Upper lobe of right lung (tissue), 1 donor: ENCODE measurements at regions not wholly inside any gene's neighbourhood (a gene's known extent, or its start where the extent isn't known, plus 50 kb on each side); places are given as distances from the start of the nearest gene placed in this dataset.

ENCODE experiments used
- ATAC-seq: fragments of 200-7000 bp; cut with Tn5 transposase; one replicate; pipeline ENCODE4 v1.9.1; 2020; ENCODE audit warnings: mild to moderate bottlenecking, moderate library complexity
- DNase-seq: peaks from one replicate; pipeline ENCODE4 v3.0.0-alpha.2; 2020
- H3K27ac ChIP-seq: fragments of 200-600 bp; one replicate; pipeline ENCODE4 v1.8.0; 2022
- H3K27me3 ChIP-seq: fragments of 200-600 bp; one replicate; pipeline ENCODE4 v1.8.0; 2022; ENCODE audit warnings: mild to moderate bottlenecking
- H3K36me3 ChIP-seq: fragments of 200-600 bp; one replicate; pipeline ENCODE4 v1.8.0; 2022
- H3K4me1 ChIP-seq: fragments of 200-600 bp; one replicate; pipeline ENCODE4 v1.8.0; 2022
- H3K4me3 ChIP-seq: fragments of 200-600 bp; one replicate; pipeline ENCODE4 v1.8.0; 2022; ENCODE audit warnings: mild to moderate bottlenecking
- H3K9me3 ChIP-seq: fragments of 200-600 bp; one replicate; pipeline ENCODE4 v1.8.0; 2022
- intact Hi-C: fragments of 100-400 bp; cut with DNase I; formaldehyde crosslinking; loops from one replicate; pipeline ENCODE4 v1.11.0; 2022
- TF ChIP-seq, protein P1 (sequence below): fragments of 200-600 bp; IDR thresholded peaks from one replicate; pipeline ENCODE4 v1.8.0; 2022; ENCODE audit warnings: antibody characterized with exemption
- donor health status: DM: no; HTN: yes; CAD: no; lungs with severe emphysema.

- no peaks in the 10 kb centered on the region for H3K9me3 ChIP-seq
- no peaks in the 10 kb centered on the region for H3K36me3 ChIP-seq
- no peaks in the 10 kb centered on the region for H3K4me1 ChIP-seq
- no peak for ATAC-seq
- no peaks in the 10 kb centered on the region for H3K27me3 ChIP-seq
- no peak for DNase-seq
- intact Hi-C loops: no loop called here
- TF ChIP-seq, protein P1, sequence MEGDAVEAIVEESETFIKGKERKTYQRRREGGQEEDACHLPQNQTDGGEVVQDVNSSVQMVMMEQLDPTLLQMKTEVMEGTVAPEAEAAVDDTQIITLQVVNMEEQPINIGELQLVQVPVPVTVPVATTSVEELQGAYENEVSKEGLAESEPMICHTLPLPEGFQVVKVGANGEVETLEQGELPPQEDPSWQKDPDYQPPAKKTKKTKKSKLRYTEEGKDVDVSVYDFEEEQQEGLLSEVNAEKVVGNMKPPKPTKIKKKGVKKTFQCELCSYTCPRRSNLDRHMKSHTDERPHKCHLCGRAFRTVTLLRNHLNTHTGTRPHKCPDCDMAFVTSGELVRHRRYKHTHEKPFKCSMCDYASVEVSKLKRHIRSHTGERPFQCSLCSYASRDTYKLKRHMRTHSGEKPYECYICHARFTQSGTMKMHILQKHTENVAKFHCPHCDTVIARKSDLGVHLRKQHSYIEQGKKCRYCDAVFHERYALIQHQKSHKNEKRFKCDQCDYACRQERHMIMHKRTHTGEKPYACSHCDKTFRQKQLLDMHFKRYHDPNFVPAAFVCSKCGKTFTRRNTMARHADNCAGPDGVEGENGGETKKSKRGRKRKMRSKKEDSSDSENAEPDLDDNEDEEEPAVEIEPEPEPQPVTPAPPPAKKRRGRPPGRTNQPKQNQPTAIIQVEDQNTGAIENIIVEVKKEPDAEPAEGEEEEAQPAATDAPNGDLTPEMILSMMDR: no peak
- H3K4me3 ChIP-seq: no peak overlapping the region
- H3K27ac ChIP-seq: no peak overlapping the region
Measured at GRCh38 chr12:102603021-102603420, 122.7 kb upstream of the IGF1 start.

- Histone ChIP-seq H3K4me1 (no peaks in the 10 kb centered on the region), H3K27ac (no peak overlapping the region), H3K27me3 (no peaks in the 10 kb centered on the region), H3K4me3 (no peak overlapping the region), H3K36me3 (no peaks in the 10 kb centered on the region), H3K9me3 (no peaks in the 10 kb centered on the region)
- no peak for ATAC-seq
- no peak for DNase-seq
- intact Hi-C loops: no loop called here
- TF ChIP-seq, protein P1: no peak
Measured at GRCh38 chr12:102602521-102602920, 122.2 kb upstream of the IGF1 start.

DNA sequence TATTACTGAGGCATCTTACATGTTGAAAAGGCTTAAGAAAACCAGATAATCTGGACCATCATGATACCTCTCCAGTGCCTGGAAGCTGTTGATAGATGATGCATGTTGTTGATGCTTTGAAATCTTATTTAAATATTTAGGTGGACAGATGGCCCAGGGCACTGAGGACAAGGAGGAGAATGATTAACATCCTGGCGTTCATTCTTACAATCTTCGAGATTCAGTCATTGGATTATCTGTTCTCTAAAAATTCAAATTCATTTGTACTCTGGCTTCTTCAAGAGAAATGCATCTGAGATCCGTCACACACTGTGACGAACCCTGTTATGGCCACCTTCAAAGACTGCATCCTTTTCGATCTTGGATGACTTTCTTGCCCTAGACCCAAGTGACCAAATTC lies 121.3 kb upstream of the IGF1 start:
- TF ChIP-seq, protein P1: no peak
- Histone ChIP-seq H3K4me1 (no peaks in the 10 kb centered on the region), H3K27me3 (no peaks in the 10 kb centered on the region), H3K9me3 (no peaks in the 10 kb centered on the region), H3K36me3 (no peaks in the 10 kb centered on the region), H3K4me3 (no peak overlapping the region), H3K27ac (no peak overlapping the region)
- ATAC-seq (no peak), DNase-seq (no peak)
- intact Hi-C loops: no loop called here

- intact Hi-C loops: no loop called here
- no peak overlapping the region for H3K27ac ChIP-seq
- ATAC-seq (no peak), DNase-seq (no peak)
- H3K36me3 ChIP-seq: no peaks in the 10 kb centered on the region
- no peaks in the 10 kb centered on the region for H3K9me3 ChIP-seq
- H3K27me3 ChIP-seq: no peaks in the 10 kb centered on the region
- TF ChIP-seq, protein P1: no peak
- H3K4me1 ChIP-seq: no peaks in the 10 kb centered on the region
- H3K4me3 ChIP-seq: no peak overlapping the region
Measured at GRCh38 chr12:102596687-102597086, 116.3 kb upstream of the IGF1 start.

GRCh38 chr12:102596031-102596430 lies 115.7 kb upstream of the IGF1 start:
- TF ChIP-seq, protein P1: no peak
- Histone ChIP-seq H3K36me3 (no peaks in the 10 kb centered on the region), H3K4me3 (no peak overlapping the region), H3K27me3 (no peaks in the 10 kb centered on the region), H3K4me1 (no peaks in the 10 kb centered on the region), H3K27ac (no peak overlapping the region), H3K9me3 (no peaks in the 10 kb centered on the region)
- DNase-seq: no peak
- intact Hi-C loops: no loop called here
- ATAC-seq: no peak

- Histone ChIP-seq H3K27ac (no peak overlapping the region), H3K36me3 (no peaks in the 10 kb centered on the region), H3K4me3 (no peak overlapping the region), H3K9me3 (no peaks in the 10 kb centered on the region), H3K27me3 (no peaks in the 10 kb centered on the region), H3K4me1 (no peaks in the 10 kb centered on the region)
- intact Hi-C loops: no loop called here
- TF ChIP-seq, protein P1: no peak
- ATAC-seq (no peak), DNase-seq (no peak)
Measured at GRCh38 chr12:102595315-102595714, 115.0 kb upstream of the IGF1 start.
